Osteoblast (primary cell): ENCODE measurements at regions not wholly inside any gene's neighbourhood (a gene's known extent, or its start where the extent isn't known, plus 50 kb on each side); places are given as distances from the start of the nearest gene placed in this dataset.
A peak's percentile ranks its signal among the peaks of the same experiment; 100 is the strongest.

Source experiments
- DNase-seq: peaks from one replicate; pipeline ENCODE4 v3.0.0; 2011; ENCODE audit warnings: low spot score, mixed read lengths; ENCODE audit not compliant: insufficient read length; ENCODE audit errors: missing footprints
- H2AFZ ChIP-seq: 2 replicates; pipeline ENCODE4 v1.6.0; 2011; ENCODE audit warnings: mild to moderate bottlenecking, low read length
- H3K27ac ChIP-seq: 2 replicates; pipeline ENCODE4 v1.5.1; 2011; ENCODE audit warnings: mild to moderate bottlenecking, low read depth, low read length, moderate library complexity
- H3K27me3 ChIP-seq: 2 replicates; pipeline ENCODE4 v1.6.0; 2012; ENCODE audit warnings: mild to moderate bottlenecking, control low read depth, inconsistent platforms, low read length, moderate library complexity; ENCODE audit not compliant: insufficient read depth
- H3K36me3 ChIP-seq: 2 replicates; pipeline ENCODE4 v1.5.1; 2011; ENCODE audit warnings: mild to moderate bottlenecking, low read length, control low read depth, moderate library complexity; ENCODE audit not compliant: insufficient read depth
- H3K4me1 ChIP-seq: 2 replicates; pipeline ENCODE4 v1.5.1; 2011; ENCODE audit warnings: mild to moderate bottlenecking, low read length, control low read depth, moderate library complexity; ENCODE audit not compliant: insufficient read depth
- H3K4me2 ChIP-seq: 2 replicates; pipeline ENCODE4 v1.6.0; 2011; ENCODE audit warnings: mild to moderate bottlenecking, low read length; ENCODE audit not compliant: insufficient read depth
- H3K4me3 ChIP-seq: fragments of 200-600 bp; sonication (generic); 3 replicates; pipeline ENCODE4 v1.5.1; 2012; ENCODE audit warnings: mild to moderate bottlenecking, low read length, inconsistent platforms; ENCODE audit not compliant: insufficient read depth
- H3K79me2 ChIP-seq: 2 replicates; pipeline ENCODE4 v1.6.0; 2012; ENCODE audit warnings: mild to moderate bottlenecking, low read length, control low read depth, inconsistent platforms; ENCODE audit not compliant: insufficient read depth
- H3K9me3 ChIP-seq: 2 replicates; pipeline ENCODE4 v1.5.1; 2011; ENCODE audit warnings: low read depth, low read length, control low read depth
- H4K20me1 ChIP-seq: 2 replicates; pipeline ENCODE4 v1.6.0; 2012; ENCODE audit warnings: mild to moderate bottlenecking, low read length, control low read depth; ENCODE audit not compliant: insufficient read depth
- CTCF ChIP-seq: IDR thresholded peaks from 2 replicates; pipeline ENCODE4 v1.5.1; 2011; ENCODE audit warnings: mild to moderate bottlenecking, low read depth, low read length, moderate library complexity; ENCODE audit errors: extremely low read depth

- DNase-seq: no peak
- H3K4me2 ChIP-seq: no peak overlapping the region
- no peak for TF ChIP-seq CTCF
- no peaks in the 10 kb centered on the region for H3K27me3 ChIP-seq
- no peak overlapping the region for H2AFZ ChIP-seq
- H3K79me2 ChIP-seq: no peaks in the 10 kb centered on the region
- H3K27ac ChIP-seq: peak overlapping the region; percentile 73
- no peaks in the 10 kb centered on the region for H3K9me3 ChIP-seq
- peaks cover 24% of the 10 kb centered on the region for H3K4me1 ChIP-seq
- no peak overlapping the region for H3K4me3 ChIP-seq
- no peaks in the 10 kb centered on the region for H3K36me3 ChIP-seq
- H4K20me1 ChIP-seq: no peaks in the 10 kb centered on the region
Measured at GRCh38 chr1:200346700-200347099, 63.1 kb downstream of the ZNF281 start.

GRCh38 chr1:200345520-200345919 lies 64.3 kb downstream of the ZNF281 start:
- Histone ChIP-seq H3K4me1 (peaks cover 17% of the 10 kb centered on the region), H3K4me3 (no peak overlapping the region), H3K4me2 (no peak overlapping the region), H3K36me3 (no peaks in the 10 kb centered on the region), H3K27me3 (no peaks in the 10 kb centered on the region), H4K20me1 (no peaks in the 10 kb centered on the region), H3K9me3 (no peaks in the 10 kb centered on the region), H3K79me2 (no peaks in the 10 kb centered on the region), H2AFZ (no peak overlapping the region), H3K27ac (peak overlapping the region; percentile 17)
- no peak for DNase-seq
- no peak for TF ChIP-seq CTCF

- Histone ChIP-seq H3K4me1 (peaks cover 17% of the 10 kb centered on the region), H3K4me2 (no peak overlapping the region), H3K36me3 (no peaks in the 10 kb centered on the region), H3K27ac (peak overlapping the region; percentile 79), H2AFZ (no peak overlapping the region), H3K79me2 (no peaks in the 10 kb centered on the region), H3K9me3 (no peaks in the 10 kb centered on the region), H3K27me3 (no peaks in the 10 kb centered on the region), H3K4me3 (no peak overlapping the region), H4K20me1 (no peaks in the 10 kb centered on the region)
- TF ChIP-seq CTCF: no peak
- DNase-seq: no peak
Measured at GRCh38 chr1:200343874-200344273, 66.0 kb downstream of the ZNF281 start.

GRCh38 chr1:200342511-200343311 lies 67.1 kb downstream of the ZNF281 start:
- H2AFZ ChIP-seq: no peak overlapping the region

More at GRCh38 chr1:200342511-200343311, 67.1 kb downstream of the ZNF281 start:
- Histone ChIP-seq H3K9me3 (no peaks in the 10 kb centered on the region), H3K4me2 (peak overlapping the region; percentile 30), H3K27me3 (no peaks in the 10 kb centered on the region), H3K36me3 (no peaks in the 10 kb centered on the region), H3K27ac (peak overlapping the region; percentile 79), H4K20me1 (no peaks in the 10 kb centered on the region), H3K4me1 (peaks cover 17% of the 10 kb centered on the region), H3K4me3 (no peak overlapping the region), H3K79me2 (no peaks in the 10 kb centered on the region)
- TF ChIP-seq CTCF: no peak
- peak; percentile 76 for DNase-seq
